ENCODE measurements at regions not wholly inside any gene's neighbourhood (a gene's known extent, or its start where the extent isn't known, plus 50 kb on each side); places are given as distances from the start of the nearest gene placed in this dataset.

DNA sequence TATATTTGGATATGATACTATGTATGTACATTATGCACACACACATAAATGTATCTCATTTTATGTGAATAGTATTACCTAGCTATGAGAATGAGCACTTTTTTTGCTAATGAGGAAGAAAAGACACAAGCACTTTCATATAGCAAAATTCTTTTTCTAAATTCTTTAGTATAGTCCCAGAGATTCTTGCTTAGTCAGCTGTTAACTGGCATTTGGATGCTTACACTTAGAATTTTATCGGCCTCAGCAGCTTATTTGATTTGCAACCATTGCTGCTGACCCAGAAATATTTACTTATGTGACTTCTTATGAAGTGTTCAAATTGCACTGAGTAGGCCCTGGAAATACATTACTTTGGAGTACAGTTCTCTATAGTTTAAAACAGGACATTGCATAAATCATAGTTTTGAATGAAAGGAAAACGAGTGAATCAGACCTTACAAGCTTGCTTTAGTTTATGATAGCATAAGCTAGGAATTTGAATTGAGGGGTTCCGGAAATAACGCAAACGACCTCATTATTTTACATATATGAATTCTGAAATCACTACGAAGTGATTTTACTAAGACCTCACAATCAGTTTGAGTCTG lies 653.9 kb upstream of the NEGR1 start:
- no peaks in the 10 kb centered on the region for H3K4me1 Mint-ChIP-seq (ENCODE audit: low read depth, unreplicated experiment)
- intact Hi-C loops (cut with micrococcal nuclease; ENCODE audit: unreplicated experiment): no loop called here
- Histone ChIP-seq H3K4me1 (no peaks in the 10 kb centered on the region), H3K4me3 (ENCODE audit: low read depth, low read length) (no peak overlapping the region), H3K27me3 (replicated peaks; ENCODE audit: control insufficient read depth, insufficient read depth, low read length) (no peaks in the 10 kb centered on the region), H3K9me3 (no peaks in the 10 kb centered on the region), H3K36me3 (ENCODE audit: control insufficient read depth, insufficient read depth, low read length) (no peaks in the 10 kb centered on the region)
- TF ChIP-seq CTCF (IDR thresholded peaks at IDR 0.05; ENCODE audit: insufficient read depth in 1 of 2, low read depth in 1 of 2, low read length in 1 of 2, severe bottlenecking in 1 of 2, unreplicated experiment in 1 of 2): no peak
- peaks cover 2% of the 10 kb centered on the region for H3K27me3 Mint-ChIP-seq (ENCODE audit: insufficient read depth, unreplicated experiment)
- CTCF ChIA-PET: no interaction called here
- no peaks in the 10 kb centered on the region for H3K9me3 Mint-ChIP-seq (ENCODE audit: unreplicated experiment)
- H3K36me3 Mint-ChIP-seq (ENCODE audit: insufficient read depth, unreplicated experiment): no peaks in the 10 kb centered on the region
- no peak overlapping the region for H3K4me3 Mint-ChIP-seq (ENCODE audit: unreplicated experiment)
- no peak overlapping the region for H3K27ac Mint-ChIP-seq (ENCODE audit: unreplicated experiment)
- no peak for DNase-seq
- BruUV-seq (replicated peaks): no TSS peak
- POLR2A ChIA-PET: no interaction called here

GRCh38 chr1:72932025-72932424 lies 649.7 kb upstream of the NEGR1 start:
- no peak overlapping the region for H3K4me3 ChIP-seq (ENCODE audit: low read depth, low read length)
- H3K4me1 ChIP-seq: no peaks in the 10 kb centered on the region
- peaks cover 8% of the 10 kb centered on the region for H3K27me3 Mint-ChIP-seq (ENCODE audit: insufficient read depth, unreplicated experiment)
- no peaks in the 10 kb centered on the region for H3K4me1 Mint-ChIP-seq (ENCODE audit: low read depth, unreplicated experiment)
- BruUV-seq (replicated peaks): no TSS peak
- H3K36me3 ChIP-seq (ENCODE audit: control insufficient read depth, insufficient read depth, low read length): no peaks in the 10 kb centered on the region
- no peaks in the 10 kb centered on the region for H3K9me3 ChIP-seq
- no peak overlapping the region for H3K27ac Mint-ChIP-seq (ENCODE audit: unreplicated experiment)
- CTCF ChIA-PET: no interaction called here
- intact Hi-C loops (cut with micrococcal nuclease; ENCODE audit: unreplicated experiment): no loop called here
- no peaks in the 10 kb centered on the region for H3K9me3 Mint-ChIP-seq (ENCODE audit: unreplicated experiment)
- no peak overlapping the region for H3K4me3 Mint-ChIP-seq (ENCODE audit: unreplicated experiment)
- no peak for TF ChIP-seq CTCF (IDR thresholded peaks at IDR 0.05; ENCODE audit: insufficient read depth in 1 of 2, low read depth in 1 of 2, low read length in 1 of 2, severe bottlenecking in 1 of 2, unreplicated experiment in 1 of 2)
- DNase-seq: no peak
- H3K36me3 Mint-ChIP-seq (ENCODE audit: insufficient read depth, unreplicated experiment): no peaks in the 10 kb centered on the region
- POLR2A ChIA-PET: no interaction called here
- H3K27me3 ChIP-seq (replicated peaks; ENCODE audit: control insufficient read depth, insufficient read depth, low read length): no peaks in the 10 kb centered on the region

- Mint-ChIP-seq H3K4me3 (ENCODE audit: unreplicated experiment) (no peak overlapping the region), H3K36me3 (ENCODE audit: insufficient read depth, unreplicated experiment) (no peaks in the 10 kb centered on the region), H3K9me3 (ENCODE audit: unreplicated experiment) (no peaks in the 10 kb centered on the region), H3K27ac (ENCODE audit: unreplicated experiment) (no peak overlapping the region), H3K4me1 (ENCODE audit: low read depth, unreplicated experiment) (no peaks in the 10 kb centered on the region), H3K27me3 (ENCODE audit: insufficient read depth, unreplicated experiment) (peaks cover 8% of the 10 kb centered on the region)
- TF ChIP-seq CTCF (IDR thresholded peaks at IDR 0.05; ENCODE audit: insufficient read depth in 1 of 2, low read depth in 1 of 2, low read length in 1 of 2, severe bottlenecking in 1 of 2, unreplicated experiment in 1 of 2): no peak
- DNase-seq: no peak
- CTCF ChIA-PET: no interaction called here
- H3K4me3 ChIP-seq (ENCODE audit: low read depth, low read length): no peak overlapping the region
- H3K27me3 ChIP-seq (replicated peaks; ENCODE audit: control insufficient read depth, insufficient read depth, low read length): no peaks in the 10 kb centered on the region
- no peaks in the 10 kb centered on the region for H3K9me3 ChIP-seq
- no peaks in the 10 kb centered on the region for H3K36me3 ChIP-seq (ENCODE audit: control insufficient read depth, insufficient read depth, low read length)
- POLR2A ChIA-PET: no interaction called here
- H3K4me1 ChIP-seq: no peaks in the 10 kb centered on the region
- BruUV-seq (replicated peaks): no TSS peak
- intact Hi-C loops (cut with micrococcal nuclease; ENCODE audit: unreplicated experiment): no loop called here
Observed at GRCh38 chr1:72930528-72930927, 648.2 kb upstream of the NEGR1 start.
